Renal pelvis (tissue), 1 donor: ENCODE measurements at regions not wholly inside any gene's neighbourhood (a gene's known extent, or its start where the extent isn't known, plus 50 kb on each side); places are given as distances from the start of the nearest gene placed in this dataset.
A peak's percentile ranks its signal among the peaks of the same experiment; 100 is the strongest.

Experiments used
- DNase-seq: peaks from one replicate; pipeline ENCODE4 v3.0.0-alpha.2; 2013

DNA sequence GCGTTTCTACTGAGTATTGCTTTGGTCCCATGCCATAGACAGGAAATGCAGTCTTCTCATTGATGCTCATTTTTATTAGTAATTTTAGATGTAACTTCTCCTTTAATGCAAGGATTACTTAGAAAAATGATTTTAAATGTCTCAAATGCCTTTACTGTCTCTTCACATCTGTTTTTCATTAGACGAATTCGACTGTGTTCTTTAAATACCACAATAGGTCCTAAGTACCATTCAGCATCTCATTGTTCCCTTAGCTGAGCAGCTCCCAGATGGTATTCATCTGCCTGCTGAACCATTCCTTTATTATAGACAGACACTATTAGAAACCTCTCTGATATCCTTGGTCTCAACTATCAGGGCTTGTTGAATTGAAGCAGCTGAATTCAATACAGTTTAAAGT is 113.6 kb downstream of the LSMEM1 start:
- DNase-seq, result no peak

DNA sequence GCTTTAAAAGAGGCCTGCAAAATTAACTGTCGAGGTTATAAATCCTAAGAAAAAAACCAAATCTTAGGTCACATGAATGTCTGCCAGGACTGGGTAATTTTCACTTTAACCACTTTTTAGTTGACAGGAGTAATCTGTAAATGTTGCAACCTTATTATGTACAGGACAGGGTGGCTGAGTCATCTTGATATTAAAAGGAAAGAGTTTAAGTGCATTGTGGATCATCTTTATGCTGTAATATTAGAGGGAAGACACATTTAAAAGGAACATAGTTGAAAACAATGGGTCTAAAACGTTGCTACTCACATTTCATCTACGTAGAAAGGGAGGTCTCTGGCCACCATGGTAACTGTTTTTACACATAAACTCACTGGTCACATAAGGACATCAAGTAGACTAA is 115.5 kb downstream of the LSMEM1 start:
- DNase-seq, result peak; percentile 7

DNA sequence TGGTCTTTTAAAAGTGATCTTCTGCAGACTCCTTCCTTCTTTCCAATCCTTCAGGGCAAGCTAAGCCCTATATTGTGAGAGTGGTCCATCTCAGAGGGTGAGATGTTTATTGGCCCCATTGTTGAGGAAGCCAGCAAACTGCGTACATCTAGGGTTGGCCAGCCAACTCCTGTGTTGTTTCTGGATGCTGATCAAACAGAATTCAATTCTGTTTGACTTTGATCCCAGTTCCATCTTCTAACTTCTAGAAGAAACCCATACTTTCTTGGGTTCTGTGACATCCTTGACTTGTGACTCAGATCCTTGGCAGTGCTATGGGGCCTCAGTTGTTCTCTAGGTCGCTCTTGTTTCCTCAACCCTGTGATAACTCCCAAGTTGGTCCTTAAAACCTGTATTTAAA is 116.2 kb downstream of the LSMEM1 start:
- no peak for DNase-seq

DNA sequence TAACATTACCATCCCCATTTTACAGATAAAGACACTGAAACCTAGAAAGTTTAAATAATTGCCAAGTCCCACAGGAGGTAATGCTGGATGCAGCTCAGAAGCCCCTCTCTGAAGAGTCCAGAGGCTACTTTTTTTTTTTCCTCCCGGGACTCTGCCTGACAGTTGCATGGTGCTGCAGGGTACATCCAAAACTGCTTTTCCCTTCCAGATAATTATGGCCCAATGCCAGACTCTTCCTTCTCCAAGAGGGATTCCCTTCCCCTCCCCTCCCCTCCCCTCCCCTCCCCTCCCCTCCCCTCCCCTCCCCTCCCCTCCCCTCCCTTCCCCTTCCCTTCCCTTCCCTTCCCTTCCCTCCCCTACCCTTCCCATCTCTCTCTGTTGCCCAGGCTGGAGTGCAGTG is 122.9 kb downstream of the LSMEM1 start:
- no peak for DNase-seq

DNA sequence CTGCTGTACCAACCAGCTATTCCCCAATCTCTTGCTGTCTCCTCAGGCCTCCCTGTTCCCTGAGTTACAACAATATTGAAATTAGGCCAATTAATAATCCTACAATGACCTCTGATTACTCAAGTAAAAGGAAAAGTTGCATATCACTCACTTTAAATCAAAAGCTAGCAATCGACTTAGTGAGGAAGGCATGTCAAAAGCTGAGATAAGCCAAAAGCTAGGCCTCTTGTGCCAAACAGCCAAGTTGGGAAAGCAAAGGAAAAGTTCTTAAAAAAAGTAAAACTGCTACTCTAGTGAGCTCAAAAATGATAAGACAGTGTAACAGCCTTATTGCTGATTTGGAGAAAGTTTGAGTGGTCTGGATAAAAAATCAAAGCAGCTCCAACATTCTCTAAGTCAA is 129.8 kb downstream of the LSMEM1 start:
- no peak for DNase-seq

DNA sequence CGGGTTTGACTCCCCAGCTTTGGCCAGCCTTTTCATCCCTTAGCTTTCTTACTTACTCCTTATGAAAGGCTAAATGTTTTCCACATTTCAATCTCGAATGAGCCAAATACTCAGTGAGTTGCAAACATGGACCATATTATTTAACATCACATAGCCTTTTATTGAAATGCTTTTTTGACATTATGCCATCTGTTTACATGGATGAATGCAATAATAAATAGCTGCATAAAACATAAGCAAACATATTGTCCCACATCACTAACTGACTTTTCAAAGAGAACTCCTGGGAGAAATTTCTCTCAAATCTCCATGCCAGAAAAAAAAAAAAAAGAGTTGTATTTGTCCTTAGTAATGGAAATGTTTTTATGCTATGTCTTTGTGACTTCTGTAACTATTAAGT is 134.9 kb downstream of the LSMEM1 start:
- DNase-seq, result no peak

DNA sequence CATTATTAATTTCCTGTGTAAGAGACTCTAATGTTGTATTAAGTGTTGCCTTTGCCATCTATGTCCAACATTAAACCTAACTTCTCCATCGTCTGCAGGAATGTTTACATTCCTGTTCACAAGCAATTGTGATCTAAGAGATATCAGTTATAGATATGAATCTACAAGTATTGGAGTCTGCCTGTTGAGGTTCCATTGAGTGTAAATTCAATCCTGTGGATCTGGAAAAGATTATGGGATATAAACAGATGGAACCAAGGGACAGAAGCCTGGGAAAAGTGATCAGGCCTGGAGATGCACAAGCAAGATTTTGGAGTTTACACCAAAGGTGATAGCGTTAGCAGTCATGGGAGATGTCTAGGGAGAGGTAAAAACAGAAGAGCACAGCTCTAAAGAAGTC is 135.5 kb downstream of the LSMEM1 start:
- DNase-seq, result no peak

DNA sequence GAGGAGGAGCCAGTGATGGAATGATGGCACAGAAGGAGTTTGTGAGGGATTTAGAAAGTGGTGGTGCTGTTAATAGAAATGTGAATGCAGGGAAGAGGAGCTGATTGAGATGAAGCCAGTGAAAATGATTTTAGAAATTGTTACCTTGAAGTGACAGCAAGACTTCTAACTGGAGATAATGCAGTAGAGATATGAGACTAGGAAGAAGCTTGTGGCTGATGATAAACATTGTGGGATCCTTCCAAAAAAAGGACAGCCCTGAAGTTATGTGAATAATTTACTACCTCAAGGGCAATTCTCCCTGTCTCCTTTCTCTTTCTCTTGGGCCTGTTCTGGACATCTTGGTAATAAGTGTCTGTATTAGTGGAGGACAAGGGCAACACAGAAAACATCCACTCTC is 138.6 kb downstream of the LSMEM1 start:
- no peak for DNase-seq

DNA sequence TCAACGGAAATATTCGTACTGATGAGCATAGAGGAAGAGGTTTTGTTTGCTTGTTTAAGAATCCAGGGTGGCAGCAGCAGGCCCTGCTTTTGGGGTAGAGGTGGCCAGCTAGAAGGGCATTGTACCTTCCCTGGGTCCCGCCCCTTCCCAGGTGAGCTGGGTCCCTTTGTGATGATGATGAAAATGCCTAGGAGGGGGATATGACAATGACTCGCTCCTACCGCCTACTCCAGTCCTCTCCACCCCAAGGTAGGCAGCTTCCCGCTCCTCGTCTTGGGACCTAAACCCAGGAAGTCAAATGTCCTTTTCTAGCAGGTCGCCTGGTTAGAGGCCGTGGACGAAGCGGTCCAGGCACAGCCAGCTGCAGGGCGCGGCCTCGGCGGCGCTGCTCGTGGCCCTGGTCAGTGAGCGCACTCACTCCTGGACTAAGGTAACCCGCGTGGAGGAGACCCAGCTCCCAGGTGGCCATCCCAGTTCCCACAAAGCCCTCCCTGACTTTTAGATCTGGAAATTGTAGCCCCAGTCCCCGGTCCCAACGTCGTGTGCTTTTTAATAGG is 141.4 kb downstream of the LSMEM1 start:
- no peak for DNase-seq

DNA sequence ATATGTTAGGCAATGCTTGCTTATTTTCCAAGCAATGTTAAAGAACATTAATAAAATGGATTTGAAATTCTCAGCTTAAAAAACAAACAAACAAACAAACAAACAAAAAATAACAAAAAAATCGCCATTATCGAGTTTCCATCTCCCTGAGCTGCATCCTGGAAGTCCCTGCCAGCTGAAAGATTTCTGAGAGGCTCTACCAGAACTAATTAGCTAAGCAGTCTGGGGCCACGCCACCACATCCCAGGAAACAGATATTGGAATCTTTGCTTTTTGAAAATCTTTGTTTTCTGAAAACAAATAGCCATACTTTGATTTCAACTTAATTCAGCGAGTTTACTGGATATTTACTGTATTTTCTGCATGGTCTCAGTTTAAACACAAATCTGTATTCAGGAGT is 143.6 kb downstream of the LSMEM1 start:
- no peak for DNase-seq

DNA sequence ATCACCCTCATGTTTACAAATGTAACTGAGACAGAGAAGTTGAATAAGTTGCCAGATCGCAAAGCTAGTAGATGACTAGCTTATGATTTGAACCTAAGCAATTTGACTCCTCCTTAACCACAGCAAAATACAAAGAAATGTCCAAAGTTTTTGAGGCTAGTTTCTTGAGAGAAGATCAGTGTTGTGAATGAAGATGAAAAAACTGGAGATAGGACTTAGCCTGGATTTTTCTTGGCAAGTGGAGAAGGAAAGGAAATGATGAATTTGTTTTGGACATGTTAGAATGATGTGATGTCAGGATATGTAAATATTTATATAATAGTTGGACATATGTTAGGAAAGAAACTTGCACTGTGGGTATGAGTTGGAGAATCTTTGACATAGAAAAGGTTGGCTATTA is 149.8 kb downstream of the LSMEM1 start:
- DNase-seq, result no peak

DNA sequence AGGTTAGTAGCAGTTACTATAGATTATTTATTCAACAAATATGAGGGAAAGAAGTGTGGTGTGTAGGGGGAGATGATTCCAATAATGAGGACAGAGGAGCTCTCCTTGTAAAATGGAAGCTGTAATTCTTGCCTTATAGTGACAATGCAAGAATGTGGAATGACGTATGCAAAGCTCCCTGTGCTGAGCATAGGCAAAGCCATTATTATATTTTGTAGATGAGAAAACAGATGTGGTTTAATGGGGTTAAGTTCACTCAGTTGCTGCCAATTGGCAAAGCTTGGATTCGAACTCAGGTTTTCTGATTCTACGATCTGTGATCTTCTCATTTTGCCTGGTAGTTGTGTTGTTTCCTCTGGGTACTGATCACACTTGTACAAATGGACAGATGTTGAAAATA is 153.3 kb downstream of the LSMEM1 start:
- no peak for DNase-seq

DNA sequence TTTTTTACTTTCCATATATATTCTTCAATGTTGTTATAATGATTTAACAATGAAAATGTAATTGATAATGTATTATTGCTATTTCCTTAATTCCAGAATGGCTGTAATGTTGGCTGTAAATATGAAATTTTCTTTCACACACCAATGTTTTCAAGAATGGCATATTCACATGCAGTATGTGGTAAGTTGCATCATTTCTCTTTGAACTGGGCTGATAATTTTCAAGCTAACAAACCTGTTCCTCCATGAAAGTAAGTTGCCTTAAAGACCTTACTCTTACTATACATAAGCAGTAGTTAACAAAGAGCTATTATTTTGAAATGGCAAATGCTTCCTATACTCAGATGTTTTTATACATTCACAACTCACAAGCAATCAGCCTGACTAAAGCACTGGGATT is 154.5 kb downstream of the TMEM168 start:
- DNase-seq, result no peak

DNA sequence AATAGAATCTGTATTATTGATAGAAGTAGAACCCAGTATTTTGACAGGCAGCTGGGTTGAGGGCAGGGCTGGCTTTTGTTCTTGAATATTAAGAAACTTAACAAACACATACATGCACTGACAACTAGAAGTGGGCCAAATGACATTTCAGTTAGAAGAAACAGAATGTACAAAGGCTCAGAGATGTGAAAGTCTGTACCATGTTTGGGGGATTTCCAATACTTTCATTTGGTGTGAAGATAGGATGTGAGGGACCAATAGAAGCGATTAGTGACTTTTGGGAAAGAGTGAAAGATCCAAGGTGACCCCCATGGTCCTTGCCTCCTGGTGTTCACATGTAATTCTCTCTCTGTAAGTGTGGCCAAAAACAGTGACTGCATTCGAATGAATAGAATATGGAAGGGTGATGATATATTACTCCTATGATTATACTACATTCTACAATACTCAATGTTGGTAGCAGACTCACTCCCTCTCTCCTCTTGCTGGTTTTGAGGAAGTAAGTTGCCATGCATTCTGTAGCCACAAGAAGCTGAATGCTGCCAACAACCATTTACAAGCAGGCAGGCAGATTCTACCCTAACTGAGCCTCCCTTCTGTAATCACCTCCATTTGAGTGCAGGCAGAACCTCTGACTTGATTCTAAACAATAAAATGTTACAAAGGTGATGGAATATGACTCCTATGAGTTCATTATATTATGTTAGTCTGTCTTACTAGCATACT is 151.4 kb downstream of the TMEM168 start:
- no peak for DNase-seq

DNA sequence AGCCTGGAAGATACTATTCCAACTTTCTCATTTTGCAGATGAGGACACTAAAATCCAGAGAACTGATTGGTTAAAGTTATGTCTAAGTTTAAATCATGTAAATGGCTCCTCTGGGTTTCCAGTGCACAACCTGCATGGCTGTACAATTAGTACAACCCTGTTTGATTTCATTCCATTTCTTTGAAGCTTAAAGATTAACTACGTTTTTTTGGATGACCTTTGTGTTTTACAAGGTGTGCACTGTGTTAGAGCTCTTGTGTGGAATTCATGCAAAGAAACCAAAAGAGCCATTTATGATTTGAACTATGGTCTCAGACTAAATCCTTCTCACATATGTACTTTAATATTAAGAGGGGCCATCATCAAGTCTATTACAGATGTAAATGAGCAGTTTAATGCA is 149.5 kb downstream of the TMEM168 start:
- no peak for DNase-seq

DNA sequence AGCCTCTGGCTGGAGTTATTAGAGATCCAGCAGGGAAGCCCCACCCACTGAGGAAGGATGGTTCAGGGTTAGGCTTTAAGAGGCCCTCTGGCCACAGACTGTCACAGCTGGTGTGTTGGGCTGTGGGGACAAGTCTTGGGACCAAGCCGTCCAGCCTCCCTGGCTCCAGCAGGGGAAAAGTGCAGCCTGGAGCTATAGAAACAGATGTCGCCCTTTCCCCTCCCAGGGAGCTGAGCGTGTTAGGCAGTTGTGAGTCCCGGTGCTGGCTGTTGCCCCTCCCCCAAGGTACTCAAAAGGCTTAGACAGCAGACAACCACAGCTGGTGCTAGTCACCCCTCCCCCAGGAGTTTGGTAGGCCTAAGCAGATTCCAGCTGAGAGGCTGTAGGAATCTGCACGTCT is 143.4 kb downstream of the TMEM168 start:
- no peak for DNase-seq

DNA sequence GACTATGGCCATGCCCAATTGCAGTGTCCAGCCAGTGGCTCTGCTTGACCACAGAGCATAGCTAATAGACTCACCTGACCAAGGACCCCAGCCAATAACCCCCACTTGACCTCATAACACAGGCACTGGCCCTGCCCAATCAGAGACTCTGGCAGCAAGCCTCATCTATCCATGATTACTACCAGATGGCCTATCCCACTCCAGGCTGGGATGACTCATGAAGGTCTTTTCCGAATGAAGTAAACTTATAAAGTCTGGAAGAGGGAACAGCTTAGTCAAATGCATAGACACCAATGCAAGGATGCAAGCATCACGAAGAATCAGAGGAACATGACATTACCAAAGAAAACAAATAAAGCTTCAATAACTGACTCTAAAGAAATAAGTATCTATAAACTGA is 141.4 kb downstream of the TMEM168 start:
- DNase-seq, result no peak

DNA sequence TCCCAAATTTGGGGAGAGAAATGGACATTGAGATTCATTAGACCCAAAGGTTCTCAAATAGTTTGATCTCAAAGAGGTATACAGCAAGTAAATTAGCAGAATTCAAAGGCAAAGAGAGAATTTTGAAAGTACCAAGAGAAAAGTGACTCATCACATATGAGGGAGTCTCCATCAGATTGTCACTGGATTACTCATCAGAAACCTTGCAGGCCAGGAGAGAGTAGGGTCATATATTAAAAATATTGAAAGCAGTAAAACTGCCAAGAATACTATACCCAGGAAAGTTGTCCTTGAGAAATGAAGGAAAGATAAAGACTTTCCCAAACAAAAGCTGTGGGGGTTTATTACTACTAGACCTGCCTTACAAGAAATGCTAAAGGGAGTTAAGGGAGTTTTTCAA is 140.6 kb downstream of the TMEM168 start:
- DNase-seq, result no peak

DNA sequence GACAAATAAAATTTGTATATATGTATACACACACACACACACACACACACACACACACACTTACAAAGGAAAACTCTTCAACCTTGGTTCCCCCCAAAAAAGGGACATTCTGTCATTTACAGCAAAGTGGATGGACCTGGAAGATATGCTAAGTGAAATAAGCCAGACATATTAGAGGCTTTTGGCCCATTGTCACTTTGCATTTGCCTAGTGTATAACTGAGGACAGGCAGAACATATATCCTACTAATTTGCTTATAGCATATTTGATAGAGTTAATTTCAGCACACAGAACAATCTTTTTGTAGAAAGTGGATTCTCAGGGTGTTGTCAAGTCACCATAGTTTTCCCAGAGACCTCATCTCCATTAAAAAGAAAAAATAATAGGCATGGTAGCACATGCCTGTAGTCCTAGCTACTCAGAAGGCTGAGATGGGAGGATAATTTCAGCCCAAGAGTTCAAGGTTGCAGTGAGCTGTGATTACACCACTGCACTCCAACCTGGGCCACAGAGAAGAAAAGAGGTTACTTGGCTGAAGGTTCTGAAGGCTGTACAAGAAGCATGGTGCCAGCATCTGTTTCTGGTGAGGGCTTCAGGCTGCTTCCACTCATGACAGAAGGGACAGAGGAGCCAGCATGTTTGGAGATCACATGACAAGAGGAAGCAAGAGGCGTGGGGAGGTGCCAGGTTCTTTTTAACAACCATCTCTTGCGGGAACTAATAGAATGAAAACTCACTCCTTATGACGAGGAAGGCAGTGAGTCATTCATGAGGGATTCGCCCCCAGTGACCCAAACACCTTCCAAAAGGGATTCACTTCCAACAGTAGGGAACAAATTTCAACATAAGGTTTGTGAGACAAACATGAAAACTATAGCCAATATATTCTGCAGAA is 135.6 kb downstream of the TMEM168 start:
- DNase-seq, result no peak

DNA sequence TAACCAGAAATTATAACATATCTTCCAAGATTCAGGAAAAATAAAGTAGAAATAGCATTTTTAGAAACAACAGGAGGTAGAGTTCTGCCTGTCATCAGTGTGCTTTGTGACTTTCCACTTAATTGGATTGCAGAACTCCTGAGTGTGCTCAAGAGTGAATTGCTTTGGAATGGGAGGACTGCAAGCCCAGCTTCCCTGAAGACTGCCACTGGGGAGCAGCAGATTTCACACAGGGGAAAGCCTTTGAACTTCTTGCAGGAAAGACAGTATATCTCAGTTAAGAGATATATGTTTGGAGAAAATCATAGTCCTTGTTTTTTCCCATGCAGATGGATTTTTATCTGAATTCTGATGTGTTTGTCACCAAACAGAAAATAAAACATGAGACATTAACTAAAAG is 124.5 kb downstream of the TMEM168 start:
- DNase-seq, result no peak

DNA sequence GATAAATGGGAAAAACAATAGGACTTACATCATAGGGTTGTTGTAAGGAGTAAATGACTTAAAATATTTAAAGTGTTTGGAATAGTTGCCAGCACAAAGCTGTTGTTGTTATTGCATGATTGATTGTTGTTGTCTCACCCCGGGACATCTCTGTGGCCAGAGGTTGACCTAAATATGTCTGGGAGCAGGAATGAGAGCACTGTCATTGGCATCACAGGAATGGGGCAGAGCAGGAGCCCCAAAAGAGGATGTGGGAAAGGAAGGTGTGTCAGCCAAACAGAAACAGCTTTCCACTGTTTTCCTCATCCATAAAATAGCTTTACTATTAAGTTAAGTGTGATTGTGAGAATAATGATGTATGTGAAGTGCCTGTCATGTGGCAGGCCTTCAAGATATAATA is 121.6 kb downstream of the TMEM168 start:
- DNase-seq, result no peak

DNA sequence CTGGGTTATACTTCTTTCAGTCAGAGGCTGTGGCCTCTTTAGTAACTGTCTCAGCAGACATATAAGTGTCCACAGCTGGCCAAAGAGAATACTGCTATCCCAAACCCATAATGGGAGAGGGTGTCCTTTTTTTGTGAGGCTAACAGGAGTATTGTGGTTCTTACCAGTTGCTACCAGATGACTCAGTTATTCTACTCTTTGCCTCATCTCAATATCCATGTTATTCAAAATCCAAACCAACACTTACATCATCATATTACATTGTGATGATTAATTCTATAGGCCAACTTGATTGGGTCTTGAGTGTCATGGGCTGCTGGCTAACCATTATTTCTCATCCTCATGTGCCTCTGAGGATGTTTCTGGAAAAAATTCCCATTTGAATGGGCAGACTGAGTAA is 120.9 kb downstream of the TMEM168 start:
- DNase-seq, result no peak

DNA sequence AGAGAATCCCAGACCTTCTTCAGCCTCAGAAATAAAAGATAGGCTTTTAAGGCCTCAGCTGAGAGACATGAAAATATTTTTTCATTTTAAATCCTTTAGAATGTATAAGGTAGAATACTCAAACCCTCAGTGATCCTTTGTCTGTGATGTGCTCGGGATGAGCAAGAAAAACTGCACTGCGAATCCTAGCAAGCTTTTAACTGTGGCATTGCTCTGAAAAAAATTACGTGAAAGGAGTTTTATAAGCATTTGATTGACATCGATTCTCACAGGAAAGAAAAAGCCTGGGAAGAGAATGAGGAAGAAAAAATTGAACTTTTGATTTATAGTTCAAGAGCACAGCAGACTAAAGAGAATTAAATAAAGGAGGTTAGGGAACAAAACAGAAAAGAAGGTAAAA is 120.0 kb downstream of the TMEM168 start:
- DNase-seq, result no peak
